ENCODE measurements at regions not wholly inside any gene's neighbourhood (a gene's known extent, or its start where the extent isn't known, plus 50 kb on each side); places are given as distances from the start of the nearest gene placed in this dataset.
"Not testable (repeated sequence)": the region's sequence is repeated elsewhere in the genome, so short reads cannot be mapped to it uniquely, and the experiment has no call there.

GRCh38 chr15:59828861-59829260 is 139.7 kb upstream of the BNIP2 start:
- no peak for DNase-seq

GRCh38 chr15:59828263-59828662 is 139.1 kb upstream of the BNIP2 start:
- no peak for DNase-seq

DNA sequence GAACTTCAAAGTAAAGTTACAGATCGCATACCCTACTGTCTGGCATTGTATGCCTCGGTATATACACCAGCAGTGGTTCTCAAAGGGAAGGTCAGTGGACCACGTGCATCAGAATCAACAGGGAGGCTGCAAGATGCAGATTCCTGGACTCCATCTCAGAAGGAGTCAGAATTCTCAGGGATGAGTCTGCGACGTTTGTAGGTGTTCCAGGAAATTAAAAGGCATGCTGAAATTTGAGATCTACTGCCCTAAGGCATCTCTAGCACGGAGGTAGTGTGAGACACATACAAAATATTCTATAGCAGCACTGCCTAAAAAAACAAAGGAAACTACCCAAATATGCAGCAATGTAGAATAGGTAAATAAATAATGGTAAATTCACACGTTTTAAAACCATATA is 136.8 kb upstream of the BNIP2 start:
- DNase-seq: no peak

DNA sequence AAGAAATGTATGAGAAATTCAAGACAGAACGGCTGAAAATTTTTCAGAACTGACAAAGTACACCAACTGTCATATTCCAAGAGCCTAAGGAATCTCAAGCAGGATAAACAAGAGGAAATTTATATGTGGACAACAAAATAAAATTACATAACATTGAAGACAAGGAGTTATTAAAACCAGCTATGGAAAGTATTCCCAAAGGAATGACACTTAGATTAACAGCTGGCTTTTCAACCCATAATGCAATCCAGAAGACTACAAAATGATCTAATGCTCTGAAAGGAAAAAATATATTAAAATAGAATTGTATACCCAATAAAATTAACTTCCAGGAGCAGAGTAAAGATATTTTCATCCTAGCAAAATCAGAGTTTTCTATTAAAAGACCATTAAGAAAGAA is 132.2 kb upstream of the BNIP2 start:
- no peak for DNase-seq

DNA sequence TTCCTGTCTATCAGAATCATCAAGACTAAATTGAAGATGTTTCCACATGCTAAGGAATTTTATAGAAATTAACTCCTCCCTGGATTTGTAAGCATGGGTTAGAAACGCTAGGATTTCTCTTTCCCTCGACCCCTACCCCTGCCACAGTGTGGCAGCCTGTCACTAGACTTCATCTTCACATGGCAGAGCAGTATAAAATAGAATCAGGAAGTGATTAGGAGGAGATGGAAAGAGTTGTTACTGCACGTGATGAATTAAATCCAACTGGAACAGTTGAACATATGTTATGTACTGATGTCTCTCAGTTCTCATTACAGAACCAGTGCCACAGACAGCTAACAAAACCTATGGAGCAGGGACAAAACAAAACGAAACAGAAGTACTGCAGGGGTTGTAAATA is 130.0 kb upstream of the BNIP2 start:
- DNase-seq: no peak

GRCh38 chr15:59818336-59818735 is 129.2 kb upstream of the BNIP2 start:
- no peak for DNase-seq

- no peak for DNase-seq
Measured at GRCh38 chr15:59817834-59818233, 128.7 kb upstream of the BNIP2 start.

GRCh38 chr15:59817053-59817452 is 127.9 kb upstream of the BNIP2 start:
- no peak for DNase-seq

DNA sequence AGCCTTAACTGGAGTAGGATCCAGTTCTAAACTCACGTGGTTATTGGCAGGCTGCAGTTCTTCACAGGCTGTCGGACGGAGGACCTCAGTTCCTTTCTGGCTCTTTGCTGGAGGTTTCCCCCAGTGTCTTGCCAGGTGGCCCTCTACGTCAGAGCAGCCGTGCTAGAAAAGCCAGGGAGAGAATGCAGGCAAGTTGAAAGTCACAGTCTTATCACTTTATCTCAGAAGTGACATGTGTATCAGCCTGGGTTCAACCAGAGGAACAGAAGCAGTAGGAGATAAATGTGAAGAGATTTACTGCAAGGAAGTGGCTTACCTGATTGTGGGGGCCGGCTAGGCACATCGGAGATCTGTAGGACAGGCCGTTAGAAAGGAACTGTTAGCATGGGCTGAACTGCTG is 125.3 kb upstream of the BNIP2 start:
- DNase-seq: no peak

DNA sequence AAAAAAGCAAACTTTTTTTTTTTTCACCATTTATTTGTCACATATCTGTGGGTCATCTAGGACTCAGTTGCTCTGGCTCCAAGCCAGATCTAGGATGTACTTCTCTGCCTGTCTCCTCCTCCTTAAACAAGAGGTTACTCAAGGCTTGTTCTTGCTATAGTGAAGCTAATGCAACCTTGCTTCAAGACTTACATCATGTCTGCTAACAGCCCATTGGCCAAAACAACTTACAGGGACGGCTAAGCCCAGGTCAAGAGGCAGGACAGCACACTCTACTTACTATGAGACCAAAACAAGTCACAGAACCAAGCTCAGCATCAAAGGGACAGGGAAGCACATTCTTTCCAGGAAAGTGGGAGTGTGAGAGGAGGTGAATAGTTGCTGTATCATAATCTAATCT is 123.8 kb upstream of the BNIP2 start:
- no peak for DNase-seq

DNA sequence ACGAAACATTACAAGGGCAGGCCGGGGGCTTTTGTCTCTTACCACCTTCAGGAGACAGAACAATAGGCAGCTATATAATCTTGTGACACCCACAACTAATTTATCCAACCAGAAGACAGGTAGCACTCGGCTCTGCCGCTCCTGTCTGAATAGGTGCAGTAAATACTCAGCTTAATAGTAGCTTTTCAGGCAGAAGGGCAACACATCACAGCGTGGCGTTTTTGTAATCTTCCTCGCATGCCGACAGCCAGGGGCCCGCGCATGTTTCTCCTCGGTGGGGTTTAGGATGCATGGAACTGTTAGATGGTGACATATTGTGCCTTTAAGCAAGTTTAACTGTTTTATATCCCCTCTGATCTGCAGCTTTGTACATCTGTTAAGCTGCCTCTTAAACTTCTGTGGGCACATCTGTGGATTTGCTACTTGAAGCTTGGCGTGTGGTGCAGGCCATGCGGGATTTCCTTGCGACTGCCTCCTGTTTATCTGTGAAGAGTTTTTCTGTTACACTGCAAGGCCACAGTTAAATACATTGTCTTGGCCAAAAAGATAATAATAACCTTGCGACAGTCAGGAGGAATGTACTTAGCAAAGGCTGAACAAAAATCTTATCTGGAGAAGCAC is 123.2 kb upstream of the BNIP2 start:
- DNase-seq: no peak

DNA sequence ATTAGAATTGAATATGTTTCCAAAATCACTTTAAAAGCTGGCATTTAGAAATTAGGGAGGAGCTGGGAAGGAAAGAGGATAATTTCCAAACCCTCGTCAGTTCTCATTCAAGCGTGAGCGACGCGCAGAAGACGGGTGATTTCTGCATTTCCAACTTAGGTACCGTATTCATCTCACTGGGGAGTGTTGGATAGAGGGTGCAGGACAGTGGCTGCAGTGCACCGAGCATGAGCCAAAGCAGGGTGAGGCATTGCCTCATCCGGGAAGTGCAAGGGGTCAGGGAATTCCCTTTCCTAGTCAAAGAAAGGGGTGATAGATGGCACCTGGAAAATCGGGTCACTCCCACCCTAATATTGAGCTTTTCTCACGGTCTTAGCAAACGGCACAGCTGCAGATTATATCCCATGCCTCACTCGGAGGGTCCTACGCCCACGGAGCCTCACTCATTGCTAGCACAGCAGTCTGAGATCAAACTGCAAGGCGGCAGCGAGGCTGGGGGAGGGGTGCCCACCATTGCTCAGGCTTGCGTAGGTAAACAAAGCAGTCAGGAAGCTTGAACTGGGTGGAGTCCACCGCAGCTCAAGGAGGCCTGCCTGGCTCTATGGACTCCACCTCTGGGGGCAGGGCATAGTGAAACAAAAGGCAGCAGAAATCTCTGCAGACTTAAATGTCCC is 114.3 kb upstream of the BNIP2 start:
- DNase-seq: not testable (repeated sequence)

DNA sequence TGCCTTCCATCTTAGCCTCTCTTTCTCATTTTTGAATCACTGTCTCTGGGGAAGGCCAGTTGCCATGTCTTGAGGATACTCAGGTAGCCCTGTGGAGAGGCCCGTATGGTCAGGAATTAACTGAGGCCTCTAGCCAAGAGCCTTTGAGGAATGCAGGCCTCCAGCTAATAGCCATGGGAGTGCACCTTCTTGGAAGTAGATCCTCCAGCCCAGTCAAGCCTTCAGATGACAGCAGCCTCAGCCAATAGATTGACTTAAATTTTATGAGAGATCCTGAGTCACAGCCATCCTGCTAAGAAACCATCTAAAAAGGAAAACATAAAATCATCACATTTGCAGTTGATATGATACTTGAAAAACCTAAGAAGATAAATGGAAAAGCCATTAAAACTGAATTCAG is 112.5 kb upstream of the BNIP2 start:
- no peak for DNase-seq

GRCh38 chr15:59798605-59798917 is 109.4 kb upstream of the BNIP2 start:
- no peak for DNase-seq

DNA sequence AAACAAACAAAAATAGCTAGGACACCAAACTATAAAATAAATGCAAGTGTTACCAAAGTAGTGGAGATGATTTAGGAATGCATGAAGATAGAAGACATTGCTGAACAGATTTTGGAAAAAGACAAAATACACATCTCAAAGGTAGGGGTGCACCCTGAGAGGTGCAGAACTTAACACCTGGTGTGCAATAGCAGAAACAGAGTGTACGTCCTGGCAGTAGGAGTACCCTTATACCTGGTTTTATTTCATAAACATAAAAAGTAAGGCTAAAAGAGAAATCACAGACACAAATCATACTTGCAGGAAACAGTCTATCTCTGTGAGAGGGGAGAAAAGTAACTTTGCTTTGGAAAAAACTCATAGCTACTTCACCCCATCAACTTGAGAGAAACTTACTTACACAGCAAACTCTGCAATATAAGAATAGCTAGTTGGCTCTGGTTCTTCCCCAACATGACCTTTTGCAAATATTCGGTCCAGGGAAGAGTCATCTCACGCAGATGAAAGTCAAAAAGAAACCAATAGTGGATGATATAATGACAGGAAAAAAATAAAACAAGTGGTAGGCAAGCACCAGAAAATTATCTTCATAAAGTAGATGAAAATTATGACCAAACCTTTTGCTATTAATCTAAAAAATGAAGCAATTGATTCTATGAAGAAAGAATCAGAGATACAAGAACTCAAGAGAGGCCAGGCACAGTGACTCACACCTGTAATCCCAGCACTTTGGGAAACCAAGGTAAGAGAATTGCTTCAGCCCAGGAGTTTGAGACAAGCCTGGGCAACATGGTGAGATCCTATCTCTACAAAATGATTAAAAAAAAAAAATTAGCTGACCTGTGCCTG is 108.9 kb upstream of the BNIP2 start:
- DNase-seq: no peak

- DNase-seq: no peak
Measured at GRCh38 chr15:59794229-59794886, 105.2 kb upstream of the BNIP2 start.

GRCh38 chr15:59792359-59792758 is 103.2 kb upstream of the BNIP2 start:
- DNase-seq: no peak

GRCh38 chr15:59791755-59792154 is 102.6 kb upstream of the BNIP2 start:
- DNase-seq: no peak

GRCh38 chr15:59791079-59791478 is 102.0 kb upstream of the BNIP2 start:
- no peak for DNase-seq

DNA sequence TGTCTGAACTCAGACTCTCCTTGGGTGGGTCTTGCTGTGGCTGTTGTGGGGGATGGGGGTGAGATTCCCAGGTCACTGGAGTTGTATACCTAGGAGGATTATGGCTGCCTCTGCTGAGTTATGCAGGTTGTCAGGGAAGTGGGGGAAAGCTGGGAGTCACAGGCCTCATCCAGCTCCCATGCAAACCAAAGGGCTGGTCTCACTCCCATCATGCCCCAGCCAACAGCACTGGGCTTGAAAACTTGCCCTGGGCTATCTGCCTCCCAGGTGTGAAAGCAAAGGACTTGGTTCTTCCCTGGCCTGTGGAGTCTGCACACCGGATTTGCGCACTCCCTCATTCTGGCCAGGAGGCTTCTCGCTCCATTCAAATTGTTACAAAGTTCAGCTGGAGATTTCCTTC is 97.3 kb upstream of the BNIP2 start:
- DNase-seq: not testable (repeated sequence)

GRCh38 chr15:59785981-59786380 is 96.9 kb upstream of the BNIP2 start:
- not testable (repeated sequence) for DNase-seq

DNA sequence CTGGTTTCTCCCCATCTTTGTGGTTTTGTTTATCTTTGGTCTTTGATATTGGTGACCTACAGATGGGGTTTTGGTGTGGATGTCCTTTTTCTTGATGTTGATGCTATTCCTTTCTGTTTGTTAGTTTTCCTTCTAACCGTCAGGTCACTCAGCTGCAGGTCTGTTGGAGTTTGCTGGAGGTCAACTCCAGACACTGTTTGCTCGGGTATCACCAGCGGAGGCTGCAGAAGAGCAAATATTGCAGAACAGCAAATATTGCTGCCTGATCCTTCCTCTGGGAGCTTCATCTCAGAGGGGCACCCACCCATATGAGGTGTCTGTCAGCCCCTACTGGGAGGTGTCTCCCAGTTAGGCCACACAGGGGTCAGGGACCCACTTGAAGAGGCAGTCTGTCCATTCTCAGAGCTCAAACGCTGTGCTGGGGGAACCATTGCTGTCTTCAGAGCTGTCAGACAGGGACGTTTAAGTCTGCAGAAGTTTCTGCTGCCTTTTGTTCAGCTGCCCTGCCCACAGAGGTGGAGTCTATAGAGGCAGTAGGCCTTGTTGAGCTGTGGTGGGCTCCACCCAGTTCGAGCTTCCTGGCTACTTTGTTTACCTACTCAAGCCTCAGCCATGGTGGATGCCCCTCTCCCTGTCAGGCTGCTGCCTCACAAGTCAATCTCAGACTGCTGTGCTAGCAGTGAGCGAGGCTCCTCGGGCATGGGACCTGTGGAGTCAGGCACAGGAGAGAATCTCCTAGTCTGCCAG is 94.8 kb upstream of the BNIP2 start:
- DNase-seq: not testable (repeated sequence)

DNA sequence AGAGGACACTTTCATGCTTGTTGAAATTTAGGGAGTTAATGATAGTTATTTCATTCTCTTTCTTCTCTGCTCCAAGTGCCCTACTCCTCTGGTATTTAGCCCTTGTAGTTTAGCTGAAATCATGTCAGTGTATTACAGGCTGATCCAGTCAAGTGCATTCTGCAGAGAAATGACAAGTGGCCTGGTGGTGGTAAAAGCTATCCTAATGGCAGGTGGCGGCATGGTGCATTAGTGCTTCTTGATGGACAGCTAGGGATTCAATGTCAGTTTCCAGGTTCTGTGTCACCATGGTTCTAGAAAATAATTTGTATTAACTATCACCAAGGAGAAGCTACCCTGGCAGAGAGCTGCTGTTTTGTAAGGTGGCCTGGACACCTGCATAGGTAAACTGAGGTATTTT is 90.0 kb upstream of the BNIP2 start:
- no peak for DNase-seq

Measured in NCI-H1092 treated with DMSO at 0.1 percent for 48 hours (cell line).